GM10266 (cell line): ENCODE measurements at regions not wholly inside any gene's neighbourhood (a gene's known extent, or its start where the extent isn't known, plus 50 kb on each side); places are given as distances from the start of the nearest gene placed in this dataset.
"Not testable (repeated sequence)": the region's sequence is repeated elsewhere in the genome, so short reads cannot be mapped to it uniquely, and the experiment has no call there.

Source experiments
- DNase-seq: peaks from one replicate; pipeline ENCODE4 v3.0.0; 2012; ENCODE audit errors: extremely low spot score
- CTCF ChIP-seq: IDR thresholded peaks from 2 replicates; pipeline ENCODE4 v1.5.1; 2012; ENCODE audit warnings: mild to moderate bottlenecking, low read depth; ENCODE audit not compliant: control insufficient read depth, insufficient read depth; ENCODE audit errors: missing control alignments

GRCh38 chr7:12493407-12493806 is 77.1 kb upstream of the SCIN start:
- TF ChIP-seq CTCF, result no peak
- no peak for DNase-seq

- DNase-seq, result no peak
- no peak for TF ChIP-seq CTCF
These were observed 76.4 kb upstream of the SCIN start for GRCh38 chr7:12493863-12494686.

GRCh38 chr7:12494687-12495024 is 75.9 kb upstream of the SCIN start:
- TF ChIP-seq CTCF, result no peak
- no peak for DNase-seq

- not testable (repeated sequence) for DNase-seq
- peak; percentile 20 for TF ChIP-seq CTCF
These were observed 73.4 kb upstream of the SCIN start for GRCh38 chr7:12496901-12497674.

GRCh38 chr7:12504149-12504548 is 66.4 kb upstream of the SCIN start:
- DNase-seq, result no peak
- TF ChIP-seq CTCF, result no peak

- no peak for TF ChIP-seq CTCF
- DNase-seq, result no peak
These were observed 62.5 kb upstream of the SCIN start for GRCh38 chr7:12508005-12508404.

GRCh38 chr7:12508554-12508953 is 62.0 kb upstream of the SCIN start:
- no peak for DNase-seq
- TF ChIP-seq CTCF, result no peak
